Right lobe of liver (tissue), 6 donors: ENCODE measurements at regions not wholly inside any gene's neighbourhood (a gene's known extent, or its start where the extent isn't known, plus 50 kb on each side); places are given as distances from the start of the nearest gene placed in this dataset.

Experiments
- ATAC-seq, 4 donors: fragments of 200-7000 bp; cut with Tn5 transposase; one replicate each; pipeline ENCODE4 v1.9.1; 2020; ENCODE audit warnings: mild to moderate bottlenecking in 4 of 4, moderate library complexity in 4 of 4
- DNase-seq, 3 donors: peaks; one replicate each; pipeline ENCODE4 v3.0.0-alpha.2; 2020
- H3K27ac ChIP-seq, 3 donors: fragments of 200-600 bp; one replicate each; pipeline ENCODE4 v1.8.0; 2022
- H3K27me3 ChIP-seq, 2 donors: fragments of 200-600 bp; one replicate each; pipeline ENCODE4 v1.8.0; 2022
- H3K36me3 ChIP-seq, 4 donors: fragments of 200-600 bp; sonication (generic) in 1 of 4; one replicate each; pipeline versions ENCODE4 v1.5.1 to v1.8.0; 2017 to 2022; ENCODE audit warnings: control low read depth in 1 of 4
- H3K4me1 ChIP-seq, 4 donors: fragments of 200-600 bp; sonication (generic) in 1 of 4; one replicate each; pipeline versions ENCODE4 v1.5.1 to v1.8.0; 2017 to 2022; ENCODE audit warnings: control low read depth in 1 of 4
- H3K4me3 ChIP-seq, 3 donors: fragments of 200-600 bp; one replicate each; pipeline ENCODE4 v1.8.0; 2022
- H3K9me3 ChIP-seq, 4 donors: fragments of 200-600 bp; sonication (generic) in 1 of 4; one replicate each; pipeline versions ENCODE4 v1.5.1 to v1.8.0; 2017 to 2022; ENCODE audit warnings: control low read depth in 1 of 4
- POLR2A ChIP-seq: fragments of 450-650 bp; IDR thresholded peaks from one replicate; pipeline ENCODE4 v1.6.1; 2017; ENCODE audit warnings: antibody characterized with exemption, mild to moderate bottlenecking
- WGBS: methylation state at CpG from one replicate; pipeline ENCODE4 v1.1.6; 2018; ENCODE audit warnings: low coverage, low lambda C conversion rate; ENCODE audit not compliant: insufficient coverage; ENCODE audit errors: missing lambda C conversion rate; 5-methylcytosine and 5-hydroxymethylcytosine counted together
- intact Hi-C, 2 donors: fragments of 100-400 bp; cut with DNase I; formaldehyde crosslinking; loops; one replicate each; pipeline versions ENCODE4 v1.11.2 to v1.14.1; 2022
- TF ChIP-seq, protein P1 (sequence below), 4 donors: fragments of 200-600 bp in 3 of 4; fragments of 450-650 bp in 1 of 4; IDR thresholded peaks; one replicate each; pipeline versions ENCODE4 v1.5.1 to v1.8.0; 2016 to 2022; ENCODE audit warnings: antibody characterized with exemption in 4 of 4, mild to moderate bottlenecking in 2 of 4
- donor health status: DM: no; HTN: yes; CAD: no.
- donor health status: DM: no; HTN: no; CAD: no.
- donor health status: DM: no; HTN: no; CAD: no.
- donor health status: DM: no; HTN: yes; CAD: no.
- donor health status: DM: no; HTN: yes; CAD: no.

DNA sequence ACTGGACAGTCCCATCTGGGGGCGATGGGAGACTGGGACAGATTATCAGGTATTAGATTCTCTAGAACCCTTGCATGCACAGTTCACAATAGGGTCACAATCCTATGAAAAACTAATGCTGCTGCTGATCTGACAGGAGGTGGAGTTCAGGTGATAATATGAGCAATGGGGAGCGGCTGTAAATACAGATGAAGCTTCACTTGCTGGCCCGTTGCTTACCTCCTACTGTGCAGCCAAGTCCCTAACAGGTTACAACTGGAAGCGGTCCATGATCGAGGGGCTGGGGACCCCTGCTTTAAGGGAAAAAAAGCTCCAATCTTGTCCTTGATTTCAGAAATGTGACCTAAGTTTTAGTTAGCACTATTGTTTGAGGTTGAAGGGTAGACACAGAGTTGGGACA, 175.2 kb downstream of the ZNF330 start:
- H3K4me3 ChIP-seq: no peak overlapping the region
- H3K27ac ChIP-seq: no peak overlapping the region
- TF ChIP-seq, protein P1, sequence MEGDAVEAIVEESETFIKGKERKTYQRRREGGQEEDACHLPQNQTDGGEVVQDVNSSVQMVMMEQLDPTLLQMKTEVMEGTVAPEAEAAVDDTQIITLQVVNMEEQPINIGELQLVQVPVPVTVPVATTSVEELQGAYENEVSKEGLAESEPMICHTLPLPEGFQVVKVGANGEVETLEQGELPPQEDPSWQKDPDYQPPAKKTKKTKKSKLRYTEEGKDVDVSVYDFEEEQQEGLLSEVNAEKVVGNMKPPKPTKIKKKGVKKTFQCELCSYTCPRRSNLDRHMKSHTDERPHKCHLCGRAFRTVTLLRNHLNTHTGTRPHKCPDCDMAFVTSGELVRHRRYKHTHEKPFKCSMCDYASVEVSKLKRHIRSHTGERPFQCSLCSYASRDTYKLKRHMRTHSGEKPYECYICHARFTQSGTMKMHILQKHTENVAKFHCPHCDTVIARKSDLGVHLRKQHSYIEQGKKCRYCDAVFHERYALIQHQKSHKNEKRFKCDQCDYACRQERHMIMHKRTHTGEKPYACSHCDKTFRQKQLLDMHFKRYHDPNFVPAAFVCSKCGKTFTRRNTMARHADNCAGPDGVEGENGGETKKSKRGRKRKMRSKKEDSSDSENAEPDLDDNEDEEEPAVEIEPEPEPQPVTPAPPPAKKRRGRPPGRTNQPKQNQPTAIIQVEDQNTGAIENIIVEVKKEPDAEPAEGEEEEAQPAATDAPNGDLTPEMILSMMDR (IDR thresholded peaks at IDR 0.05): no peak
- TF ChIP-seq POLR2A: no peak
- intact Hi-C loops: no loop called here
- ATAC-seq: no peak
- no peaks in the 10 kb centered on the region for H3K36me3 ChIP-seq
- no peak for DNase-seq
- WGBS: 61% methylated on average over 5 of the region's 5 CpGs
- no peaks in the 10 kb centered on the region for H3K9me3 ChIP-seq
- no peaks in the 10 kb centered on the region for H3K27me3 ChIP-seq
- H3K4me1 ChIP-seq: no peaks in the 10 kb centered on the region

DNA sequence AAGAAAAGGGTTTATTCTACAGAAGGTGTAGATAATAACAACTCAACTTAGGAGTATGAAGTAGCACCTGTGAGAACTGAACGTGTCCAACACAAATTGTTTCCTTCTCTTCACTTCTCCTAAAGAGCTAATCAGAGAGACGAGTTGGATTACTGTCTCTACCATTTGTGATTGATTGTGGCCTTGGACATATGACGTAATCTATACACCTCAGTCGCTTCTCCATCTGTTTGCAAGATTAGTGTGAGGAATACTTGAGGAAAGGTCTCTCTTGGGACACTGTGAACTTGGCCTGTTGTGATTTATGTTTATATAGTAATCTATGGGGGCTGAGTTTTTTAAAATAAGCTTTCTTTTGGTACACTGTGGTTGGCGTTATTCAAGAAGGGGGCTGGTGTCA, 182.0 kb downstream of the ZNF330 start:
- ATAC-seq (no peak), DNase-seq (no peak)
- H3K27me3 ChIP-seq: no peaks in the 10 kb centered on the region
- WGBS: 73% methylated on average over 5 of the region's 5 CpGs
- H3K36me3 ChIP-seq: no peaks in the 10 kb centered on the region
- no peak overlapping the region for H3K27ac ChIP-seq
- TF ChIP-seq, protein P1 (IDR thresholded peaks at IDR 0.05): no peak
- no peak for TF ChIP-seq POLR2A
- H3K4me3 ChIP-seq: no peak overlapping the region
- H3K4me1 ChIP-seq: no peaks in the 10 kb centered on the region
- intact Hi-C loops: no loop called here
- H3K9me3 ChIP-seq: no peaks in the 10 kb centered on the region

DNA sequence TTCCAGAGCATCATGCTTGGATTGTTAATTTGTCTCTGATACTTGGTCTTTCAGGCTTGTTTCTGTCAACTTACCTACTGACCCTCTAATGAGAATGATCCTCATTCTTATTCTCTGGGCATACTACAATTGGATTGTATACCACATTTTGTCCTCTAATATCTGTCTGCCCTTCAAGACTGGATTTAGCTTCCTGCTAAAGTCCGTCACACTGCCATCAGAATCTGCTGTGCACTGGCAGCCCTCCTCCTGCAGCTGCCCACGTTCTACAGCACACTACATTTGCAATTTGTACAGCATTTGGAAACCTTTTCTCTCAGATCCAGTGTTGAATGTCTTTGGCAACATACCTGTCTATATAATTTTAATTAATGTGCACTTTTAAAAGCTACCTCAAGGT, 183.1 kb downstream of the ZNF330 start:
- Histone ChIP-seq H3K4me3 (no peak overlapping the region), H3K27ac (no peak overlapping the region), H3K9me3 (no peaks in the 10 kb centered on the region), H3K4me1 (no peaks in the 10 kb centered on the region), H3K36me3 (no peaks in the 10 kb centered on the region), H3K27me3 (no peaks in the 10 kb centered on the region)
- DNase-seq (no peak), ATAC-seq (no peak)
- 65% methylated on average over 2 of the region's 2 CpGs for WGBS
- intact Hi-C loops: no loop called here
- no peak for TF ChIP-seq POLR2A
- TF ChIP-seq, protein P1 (IDR thresholded peaks at IDR 0.05): no peak

DNA sequence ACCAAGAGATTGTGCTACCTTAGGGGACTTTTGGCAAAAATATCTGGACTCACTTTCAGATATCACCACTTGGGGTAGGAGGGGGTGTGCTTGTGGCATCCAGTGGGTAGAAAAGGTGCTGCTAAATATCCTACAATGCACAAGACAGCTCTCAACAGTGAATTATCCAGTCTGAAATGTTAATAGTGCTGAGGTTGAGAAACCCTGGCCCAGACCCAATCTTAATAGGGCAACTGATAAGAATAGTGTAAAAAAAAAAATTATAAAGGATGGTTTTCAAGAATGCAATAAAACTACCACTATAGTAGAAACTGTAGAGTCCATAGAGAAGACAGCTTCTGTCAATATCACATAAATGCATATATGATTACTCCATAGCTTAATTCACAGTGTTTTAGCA, 185.5 kb downstream of the ZNF330 start:
- no peak for DNase-seq
- no peak for TF ChIP-seq POLR2A
- TF ChIP-seq, protein P1 (IDR thresholded peaks at IDR 0.05): no peak
- intact Hi-C loops: no loop called here
- no peak for ATAC-seq
- H3K9me3 ChIP-seq: no peaks in the 10 kb centered on the region
- no peaks in the 10 kb centered on the region for H3K36me3 ChIP-seq
- H3K27ac ChIP-seq: no peak overlapping the region
- H3K4me3 ChIP-seq: no peak overlapping the region
- H3K4me1 ChIP-seq: no peaks in the 10 kb centered on the region
- no peaks in the 10 kb centered on the region for H3K27me3 ChIP-seq

DNA sequence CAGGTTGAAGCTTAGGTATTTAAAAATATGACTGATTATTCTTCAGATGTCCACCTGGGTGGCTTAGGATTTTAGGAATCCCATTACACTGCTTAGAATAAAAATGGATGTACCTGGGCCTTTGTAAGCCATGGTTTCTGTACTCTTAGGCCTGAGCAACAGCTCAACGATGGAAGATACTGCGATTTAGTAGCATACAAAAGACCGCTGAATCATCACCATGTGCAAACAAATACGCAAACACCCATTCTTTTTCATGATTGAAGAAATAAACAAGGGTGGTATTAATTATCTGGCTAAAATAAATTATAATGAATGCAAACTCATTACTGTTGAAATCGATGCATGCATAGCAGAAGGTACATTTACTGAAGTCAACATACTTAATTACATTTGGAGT, 188.9 kb downstream of the ZNF330 start:
- Histone ChIP-seq H3K27ac (no peak overlapping the region), H3K36me3 (no peaks in the 10 kb centered on the region), H3K4me3 (no peak overlapping the region), H3K27me3 (no peaks in the 10 kb centered on the region), H3K4me1 (no peaks in the 10 kb centered on the region), H3K9me3 (no peaks in the 10 kb centered on the region)
- no peak for TF ChIP-seq POLR2A
- TF ChIP-seq, protein P1 (IDR thresholded peaks at IDR 0.05): no peak
- ATAC-seq: no peak
- DNase-seq: no peak
- intact Hi-C loops: no loop called here
- 83% methylated on average over 5 of the region's 5 CpGs for WGBS
